Activated naive CD4-positive, alpha-beta T cell treated with anti-CD3 and anti-CD28 coated beads for 36 hours (primary cell): ENCODE measurements at regions not wholly inside any gene's neighbourhood (a gene's known extent, or its start where the extent isn't known, plus 50 kb on each side); places are given as distances from the start of the nearest gene placed in this dataset.
"Not testable (repeated sequence)": the region's sequence is repeated elsewhere in the genome, so short reads cannot be mapped to it uniquely, and the experiment has no call there.

Experiments used
- CTCF ChIA-PET: fragments of 350-600 bp; sonication (Branson Sonifier 250); formaldehyde crosslinking; loops from one replicate; lab custom pipeline; 2021; ENCODE audit warnings: antibody characterized with exemption; lab: Charles Lee
- DNase-seq: peaks from one replicate; pipeline ENCODE4 v3.0.0-alpha.2; 2020
- H3K27ac Mint-ChIP-seq: one replicate; pipeline ENCODE4 v1.8.0; 2021; ENCODE audit warnings: mild to moderate bottlenecking, mixed read lengths
- H3K27me3 Mint-ChIP-seq: one replicate; pipeline ENCODE4 v1.8.0; 2021; ENCODE audit warnings: low read depth, mixed read lengths
- H3K36me3 Mint-ChIP-seq: one replicate; pipeline ENCODE4 v1.8.0; 2021; ENCODE audit warnings: low read depth, mixed read lengths
- H3K4me1 Mint-ChIP-seq: one replicate; pipeline ENCODE4 v1.8.0; 2021; ENCODE audit warnings: low read depth, mixed read lengths
- H3K4me3 Mint-ChIP-seq: one replicate; pipeline ENCODE4 v1.8.0; 2021; ENCODE audit warnings: mild to moderate bottlenecking, moderate library complexity, mixed read lengths
- H3K9me3 Mint-ChIP-seq: one replicate; pipeline ENCODE4 v1.8.0; 2021; ENCODE audit warnings: mixed read lengths
- intact Hi-C: fragments of 100-400 bp; cut with micrococcal nuclease; formaldehyde crosslinking; loops from one replicate; pipeline ENCODE4 v1.15.1; 2023

DNA sequence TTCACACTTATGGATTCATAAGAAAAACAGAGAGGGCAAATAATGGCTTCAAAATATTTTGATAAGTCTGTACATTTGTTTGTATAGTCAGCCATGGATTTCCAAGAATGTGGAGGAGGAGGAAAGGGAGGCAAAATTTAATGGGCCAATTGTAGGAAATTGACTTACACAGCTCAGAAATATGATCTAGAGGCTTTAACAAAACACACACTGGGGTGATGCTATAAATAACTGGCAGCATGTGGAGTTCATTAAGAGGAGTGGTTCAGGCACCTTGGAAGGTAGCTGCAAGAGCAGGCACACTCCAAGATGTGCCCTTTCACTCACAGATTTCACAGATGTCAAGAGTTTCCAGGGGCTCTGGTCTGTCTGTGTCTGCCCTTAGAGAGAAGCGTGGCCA is 193.4 kb upstream of the RASGRP1 start:
- Mint-ChIP-seq H3K9me3 (no peaks in the 10 kb centered on the region), H3K4me1 (no peaks in the 10 kb centered on the region), H3K4me3 (no peak overlapping the region), H3K36me3 (no peaks in the 10 kb centered on the region), H3K27me3 (peaks cover 21% of the 10 kb centered on the region), H3K27ac (no peak overlapping the region)
- intact Hi-C loops, result no loop called here
- DNase-seq, result no peak
- CTCF ChIA-PET, result no interaction called here

DNA sequence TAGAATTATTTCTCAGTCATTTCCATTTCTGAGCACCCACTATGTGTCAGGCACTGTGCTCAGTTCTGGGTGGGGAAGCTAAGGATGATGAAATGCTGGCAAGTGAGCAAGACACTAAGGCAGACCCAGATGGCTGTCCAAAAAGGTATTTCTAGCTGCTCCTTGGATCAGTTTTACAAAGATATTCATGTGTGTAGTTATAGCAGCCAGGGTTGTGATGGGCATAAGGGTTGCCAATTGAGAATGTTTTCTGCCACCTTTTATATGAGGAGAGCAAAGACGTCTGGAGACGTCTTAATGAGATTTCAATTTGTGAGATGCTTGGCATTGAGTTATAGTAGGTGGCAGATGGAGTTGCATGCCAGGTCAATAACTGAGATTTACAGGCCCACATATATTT is 197.1 kb upstream of the RASGRP1 start:
- H3K4me1 Mint-ChIP-seq, result no peaks in the 10 kb centered on the region
- H3K27ac Mint-ChIP-seq, result no peak overlapping the region
- H3K27me3 Mint-ChIP-seq, result no peaks in the 10 kb centered on the region
- intact Hi-C loops, result no loop called here
- no peaks in the 10 kb centered on the region for H3K36me3 Mint-ChIP-seq
- no peak overlapping the region for H3K4me3 Mint-ChIP-seq
- H3K9me3 Mint-ChIP-seq, result no peaks in the 10 kb centered on the region
- no peak for DNase-seq
- CTCF ChIA-PET, result no interaction called here

- no peaks in the 10 kb centered on the region for H3K36me3 Mint-ChIP-seq
- peaks cover 2% of the 10 kb centered on the region for H3K27me3 Mint-ChIP-seq
- no peak overlapping the region for H3K27ac Mint-ChIP-seq
- intact Hi-C loops, result no loop called here
- CTCF ChIA-PET, result interaction anchor here (0.6 to 1.0 kb wide), 2 partner anchors 44 to 716 kb away, joined by 3 read pairs; no protein-coding TSS in a partner anchor
- no peaks in the 10 kb centered on the region for H3K4me1 Mint-ChIP-seq
- DNase-seq, result peak; percentile 6
- H3K4me3 Mint-ChIP-seq, result no peak overlapping the region
- H3K9me3 Mint-ChIP-seq, result no peaks in the 10 kb centered on the region
These were observed 204.4 kb upstream of the RASGRP1 start for GRCh38 chr15:38768970-38769369.

GRCh38 chr15:38769492-38769891 is 204.9 kb upstream of the RASGRP1 start:
- no peak overlapping the region for H3K4me3 Mint-ChIP-seq
- CTCF ChIA-PET, result interaction anchor here (1.0 kb wide), 1 partner anchor 716 kb away, joined by 3 read pairs; no protein-coding TSS in a partner anchor
- H3K27ac Mint-ChIP-seq, result no peak overlapping the region

GRCh38 chr15:38774076-38774475 is 209.5 kb upstream of the RASGRP1 start:
- CTCF ChIA-PET, H3K9me3 Mint-ChIP-seq, DNase-seq, H3K36me3 Mint-ChIP-seq, intact Hi-C loops, H3K4me3 Mint-ChIP-seq, H3K27ac Mint-ChIP-seq, H3K4me1 Mint-ChIP-seq, H3K27me3 Mint-ChIP-seq: not testable (repeated sequence)

More at GRCh38 chr15:38769492-38769891, 204.9 kb upstream of the RASGRP1 start:
- Mint-ChIP-seq H3K27me3 (peaks cover 2% of the 10 kb centered on the region), H3K9me3 (no peaks in the 10 kb centered on the region), H3K36me3 (no peaks in the 10 kb centered on the region), H3K4me1 (no peaks in the 10 kb centered on the region)
- DNase-seq, result no peak
- intact Hi-C loops, result no loop called here

- H3K27ac Mint-ChIP-seq, result no peak overlapping the region
- peaks cover 2% of the 10 kb centered on the region for H3K36me3 Mint-ChIP-seq
- intact Hi-C loops, result no loop called here
- no peak overlapping the region for H3K4me3 Mint-ChIP-seq
- CTCF ChIA-PET, result no interaction called here
- no peaks in the 10 kb centered on the region for H3K4me1 Mint-ChIP-seq
- H3K9me3 Mint-ChIP-seq, result no peaks in the 10 kb centered on the region
- no peak for DNase-seq
- peaks cover 21% of the 10 kb centered on the region for H3K27me3 Mint-ChIP-seq
These were observed 216.6 kb upstream of the RASGRP1 start for GRCh38 chr15:38781196-38781595.

- intact Hi-C loops, result no loop called here
- Mint-ChIP-seq H3K9me3 (no peaks in the 10 kb centered on the region), H3K27me3 (peaks cover 18% of the 10 kb centered on the region), H3K36me3 (peaks cover 2% of the 10 kb centered on the region), H3K4me3 (no peak overlapping the region), H3K27ac (no peak overlapping the region), H3K4me1 (no peaks in the 10 kb centered on the region)
- no peak for DNase-seq
- CTCF ChIA-PET, result no interaction called here
These were observed 217.5 kb upstream of the RASGRP1 start for GRCh38 chr15:38782156-38782555.

- CTCF ChIA-PET, result no interaction called here
- Mint-ChIP-seq H3K4me3 (no peak overlapping the region), H3K36me3 (no peaks in the 10 kb centered on the region), H3K27ac (no peak overlapping the region), H3K4me1 (no peaks in the 10 kb centered on the region), H3K9me3 (peaks cover 1% of the 10 kb centered on the region), H3K27me3 (no peaks in the 10 kb centered on the region)
- intact Hi-C loops, result no loop called here
- DNase-seq, result no peak
These were observed 224.3 kb upstream of the RASGRP1 start for GRCh38 chr15:38788918-38789317.

- peaks cover 1% of the 10 kb centered on the region for H3K9me3 Mint-ChIP-seq
- H3K4me1 Mint-ChIP-seq, result no peaks in the 10 kb centered on the region
- peaks cover 1% of the 10 kb centered on the region for H3K27me3 Mint-ChIP-seq
- H3K36me3 Mint-ChIP-seq, result no peaks in the 10 kb centered on the region
- H3K4me3 Mint-ChIP-seq, result no peak overlapping the region
- CTCF ChIA-PET, result interaction anchor here (0.6 kb wide), 1 partner anchor 39 kb away, joined by 3 read pairs; no protein-coding TSS in a partner anchor
- H3K27ac Mint-ChIP-seq, result no peak overlapping the region
- intact Hi-C loops, result no loop called here
- DNase-seq, result no peak
These were observed 225.0 kb upstream of the RASGRP1 start for GRCh38 chr15:38789566-38789965.

DNA sequence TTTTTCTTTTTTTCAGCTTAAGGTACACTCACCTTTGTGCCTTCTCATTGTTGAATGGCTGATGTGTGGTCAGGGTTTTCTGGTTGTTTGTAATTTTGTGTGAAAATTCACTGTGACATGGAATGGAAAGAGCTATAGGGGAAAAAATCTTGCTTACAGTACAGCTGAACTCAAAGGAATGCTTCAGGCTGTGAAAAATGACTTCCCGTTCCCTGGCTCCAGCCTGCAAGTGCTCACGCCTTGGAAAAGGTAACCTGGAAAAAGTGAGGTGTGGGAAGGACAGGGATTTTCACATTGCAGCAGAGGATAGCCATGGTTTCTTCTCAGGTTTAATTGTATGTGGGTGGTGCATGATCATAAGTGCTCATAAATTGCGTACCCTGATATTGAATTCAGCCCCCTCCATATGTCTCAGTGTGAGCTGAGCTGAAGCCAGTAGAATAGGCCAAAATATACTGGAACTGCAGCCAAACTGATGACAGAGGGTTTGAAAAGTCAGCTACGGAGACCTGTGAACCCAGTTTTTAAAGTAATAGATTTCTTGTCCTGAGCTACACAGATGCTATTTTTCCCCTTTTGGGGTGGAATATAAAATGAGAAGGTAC is 228.7 kb upstream of the RASGRP1 start:
- H3K27me3 Mint-ChIP-seq, result peaks cover 6% of the 10 kb centered on the region
- H3K4me3 Mint-ChIP-seq, result no peak overlapping the region
- H3K36me3 Mint-ChIP-seq, result no peaks in the 10 kb centered on the region
- H3K4me1 Mint-ChIP-seq, result no peaks in the 10 kb centered on the region
- H3K27ac Mint-ChIP-seq, result no peak overlapping the region
- DNase-seq, result no peak
- peaks cover under 1% of the 10 kb centered on the region for H3K9me3 Mint-ChIP-seq
- CTCF ChIA-PET, result no interaction called here
- intact Hi-C loops, result no loop called here

GRCh38 chr15:38795471-38796245 is 231.0 kb upstream of the RASGRP1 start:
- no peak for DNase-seq
- no peak overlapping the region for H3K4me3 Mint-ChIP-seq
- peaks cover 18% of the 10 kb centered on the region for H3K27me3 Mint-ChIP-seq
- CTCF ChIA-PET, result interaction anchor here (0.6 to 0.7 kb wide), 2 partner anchors 481 to 788 kb away, joined by 3 to 5 read pairs; no protein-coding TSS in a partner anchor
- intact Hi-C loops, result no loop called here
- H3K27ac Mint-ChIP-seq, result no peak overlapping the region
- no peaks in the 10 kb centered on the region for H3K4me1 Mint-ChIP-seq
- peaks cover 10% of the 10 kb centered on the region for H3K9me3 Mint-ChIP-seq
- H3K36me3 Mint-ChIP-seq, result no peaks in the 10 kb centered on the region

- H3K9me3 Mint-ChIP-seq, result peaks cover 10% of the 10 kb centered on the region
- no peaks in the 10 kb centered on the region for H3K36me3 Mint-ChIP-seq
- H3K27ac Mint-ChIP-seq, result no peak overlapping the region
- CTCF ChIA-PET, result interaction anchor here (0.6 kb wide), 1 partner anchor 480 kb away, joined by 5 read pairs; no protein-coding TSS in a partner anchor
- intact Hi-C loops, result no loop called here
- DNase-seq, result no peak
- H3K4me1 Mint-ChIP-seq, result no peaks in the 10 kb centered on the region
- H3K27me3 Mint-ChIP-seq, result peaks cover 19% of the 10 kb centered on the region
- H3K4me3 Mint-ChIP-seq, result no peak overlapping the region
These were observed 232.0 kb upstream of the RASGRP1 start for GRCh38 chr15:38796589-38796988.

GRCh38 chr15:38797506-38797905 is 232.9 kb upstream of the RASGRP1 start:
- H3K36me3 Mint-ChIP-seq, H3K27ac Mint-ChIP-seq, H3K4me3 Mint-ChIP-seq, H3K4me1 Mint-ChIP-seq, intact Hi-C loops, CTCF ChIA-PET, H3K9me3 Mint-ChIP-seq, DNase-seq: not testable (repeated sequence)
- H3K27me3 Mint-ChIP-seq, result peaks cover 28% of the 10 kb centered on the region
